GM18508 (cell line): ENCODE measurements at regions not wholly inside any gene's neighbourhood (a gene's known extent, or its start where the extent isn't known, plus 50 kb on each side); places are given as distances from the start of the nearest gene placed in this dataset.
"Not testable (repeated sequence)": the region's sequence is repeated elsewhere in the genome, so short reads cannot be mapped to it uniquely, and the experiment has no call there.

Experiments
- ATAC-seq: cut with Tn5 transposase; IDR thresholded peaks from one replicate; pipeline ENCODE4 v1.9.1; 2021; ENCODE audit warnings: moderate number of reproducible peaks; ENCODE audit not compliant: insufficient read depth, unreplicated experiment

DNA sequence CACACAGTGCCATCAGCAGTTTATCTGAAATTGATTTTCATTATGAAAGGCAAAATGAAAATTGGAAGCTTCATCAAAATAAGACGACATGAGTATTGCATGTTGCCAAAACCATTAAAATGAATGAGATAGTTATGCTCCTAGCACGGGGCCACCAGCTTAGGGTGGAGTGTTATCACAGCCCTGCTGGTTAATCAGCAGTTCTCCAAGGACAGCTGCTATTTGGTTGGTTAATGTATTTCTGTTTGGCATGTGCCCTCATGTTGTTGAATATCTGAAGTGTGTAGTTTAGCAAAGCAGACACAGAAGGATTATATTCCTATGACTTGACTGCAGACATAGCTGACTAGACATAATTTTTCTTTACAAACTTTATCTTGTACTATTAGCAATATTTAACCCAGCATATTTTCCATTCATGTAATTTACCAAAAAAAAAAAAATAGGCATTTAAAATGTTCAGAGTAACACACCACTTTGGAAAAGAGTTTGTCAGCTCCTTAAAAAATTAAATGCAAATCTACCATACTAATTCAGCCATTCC is 98.6 kb upstream of the PIK3R1 start:
- ATAC-seq, result no peak

DNA sequence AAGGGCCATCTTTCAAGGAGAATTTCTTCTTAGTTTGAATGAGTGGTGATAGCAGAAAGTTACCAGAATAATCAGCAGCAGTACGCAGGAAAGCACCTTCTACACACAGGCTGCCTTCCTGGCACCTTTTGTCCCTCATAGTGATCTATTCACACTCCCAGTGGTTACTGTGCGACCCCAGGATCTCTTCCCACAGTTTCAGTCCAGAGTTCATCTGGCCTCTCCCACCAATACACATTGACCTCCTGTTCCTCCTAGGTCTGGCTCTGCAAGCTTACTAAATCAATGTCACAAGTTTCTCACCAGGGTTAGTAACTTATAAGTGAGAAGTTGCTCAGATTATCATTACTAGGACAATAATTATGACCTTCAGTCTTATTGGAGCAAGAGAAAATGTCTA is 99.1 kb upstream of the PIK3R1 start:
- no peak for ATAC-seq

DNA sequence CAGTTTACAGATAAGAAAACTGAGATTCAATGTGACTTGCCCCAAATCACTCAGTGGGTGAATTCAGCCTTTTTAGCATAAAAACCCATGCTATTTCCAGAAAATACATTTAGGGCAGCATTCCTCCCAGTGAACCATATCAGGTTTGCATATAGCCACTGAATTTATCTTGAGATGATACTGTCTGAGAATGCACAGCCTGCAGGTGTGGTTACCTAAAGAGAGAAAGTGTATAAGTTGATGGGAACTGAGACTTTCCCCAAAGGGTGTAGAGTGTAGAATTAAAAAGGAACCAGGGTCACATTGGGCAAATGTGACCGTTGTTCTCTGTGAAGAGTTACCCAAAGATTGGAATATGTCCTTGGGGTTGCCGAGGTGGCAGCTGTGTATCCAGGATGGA is 100.0 kb upstream of the PIK3R1 start:
- ATAC-seq, result no peak

DNA sequence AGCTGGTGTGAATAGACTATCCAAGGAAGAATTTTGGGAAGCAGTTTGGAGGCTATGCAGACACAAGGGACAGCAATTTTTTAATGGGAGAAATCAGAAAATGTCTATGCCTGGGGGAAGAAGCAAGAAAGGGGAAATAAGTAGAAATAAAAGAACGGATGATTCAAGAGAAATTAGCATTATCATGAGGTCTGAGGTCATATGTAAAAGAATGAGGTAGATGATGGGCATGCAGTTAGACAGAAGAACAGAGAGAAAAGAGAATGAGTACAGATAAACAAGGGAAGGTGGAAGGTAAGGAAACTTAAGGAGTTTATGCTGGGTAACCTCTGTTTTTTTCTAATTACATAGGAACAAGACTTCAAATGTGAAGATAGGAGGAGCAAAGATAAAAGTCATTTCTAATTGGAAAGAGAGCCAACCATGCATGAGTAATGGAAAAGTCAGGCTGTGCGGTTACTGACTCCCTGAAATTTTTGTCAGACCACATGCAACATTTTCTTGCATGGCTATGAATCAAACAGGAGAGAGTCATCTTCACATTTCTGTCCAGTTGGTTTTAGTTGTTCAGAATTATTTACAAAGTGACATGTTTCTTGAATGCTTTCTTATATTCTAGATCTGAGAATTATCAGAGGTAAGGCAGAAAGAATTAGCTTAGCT is 101.0 kb upstream of the PIK3R1 start:
- no peak for ATAC-seq

DNA sequence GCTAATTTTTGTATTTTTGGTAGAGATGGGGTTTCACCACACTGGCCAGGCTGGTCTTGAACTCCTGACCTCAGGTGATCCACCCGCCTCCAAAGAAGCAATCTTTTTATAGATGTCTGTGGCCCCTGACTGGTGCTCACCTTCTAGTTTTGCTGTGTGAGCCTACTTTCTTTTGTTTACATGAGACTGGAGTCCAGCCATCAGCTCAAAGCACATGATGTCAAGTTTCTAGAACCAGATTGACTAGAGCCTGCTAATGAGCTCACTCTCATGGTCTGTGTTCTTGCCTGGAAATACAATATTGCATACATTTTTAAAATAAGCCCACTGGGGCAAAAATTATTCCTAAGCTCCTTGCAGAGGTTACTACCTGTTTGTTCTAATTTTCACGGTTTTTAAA is 102.9 kb upstream of the PIK3R1 start:
- ATAC-seq, result no peak

DNA sequence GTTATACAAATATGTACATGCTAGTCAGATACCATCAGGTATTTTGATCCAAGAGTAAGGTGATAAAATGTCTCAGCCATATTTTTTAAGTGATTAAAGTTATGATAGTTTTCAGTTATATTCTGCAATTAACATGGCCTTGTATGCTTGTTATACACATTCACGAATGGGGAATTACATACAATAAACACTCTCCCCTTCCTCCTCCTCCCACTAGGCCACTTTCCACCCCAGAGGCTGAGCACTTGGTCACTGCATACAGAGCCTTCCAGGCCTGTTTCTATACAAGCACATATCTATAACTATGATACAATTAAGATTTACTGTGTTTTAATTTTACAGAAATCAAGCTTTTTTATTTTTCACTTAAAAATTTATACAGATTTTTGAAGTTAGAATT is 104.7 kb upstream of the PIK3R1 start:
- no peak for ATAC-seq

DNA sequence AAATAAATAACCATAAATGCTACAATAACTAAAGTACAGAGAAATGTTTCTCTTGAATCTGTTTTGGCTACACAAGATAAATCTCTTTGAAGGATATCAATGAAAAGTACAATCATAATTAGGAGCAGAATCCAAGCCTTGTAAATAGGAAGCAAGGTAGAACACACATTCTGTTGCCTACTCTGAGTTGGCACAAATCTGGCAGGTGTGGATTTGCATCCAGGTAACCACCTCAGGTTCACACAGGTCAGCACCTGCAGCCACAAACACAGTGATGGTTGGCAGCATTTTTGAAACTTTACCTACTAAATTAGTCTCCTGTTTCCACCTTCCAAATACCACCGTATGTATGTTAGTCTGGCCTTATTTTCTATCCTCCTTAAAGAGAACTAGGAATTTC is 105.3 kb upstream of the PIK3R1 start:
- no peak for ATAC-seq

DNA sequence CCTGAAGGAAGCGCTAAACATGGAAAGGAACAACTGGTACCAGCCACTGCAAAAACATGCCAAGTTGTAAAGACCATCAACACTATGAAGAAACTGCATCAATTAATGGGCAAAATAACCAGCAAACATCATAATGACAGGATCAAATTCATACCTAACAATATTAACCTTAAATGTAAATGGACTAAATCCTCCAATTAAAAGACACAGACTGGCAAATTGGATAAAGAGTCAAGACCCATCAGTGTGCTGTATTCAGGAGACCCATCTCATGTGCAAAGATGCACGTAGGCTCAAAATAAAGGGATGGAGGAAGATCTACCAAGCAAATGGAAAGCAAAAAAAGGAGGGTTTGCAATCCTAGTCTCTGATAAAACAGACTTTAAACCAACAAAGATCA is 111.3 kb upstream of the PIK3R1 start:
- not testable (repeated sequence) for ATAC-seq

DNA sequence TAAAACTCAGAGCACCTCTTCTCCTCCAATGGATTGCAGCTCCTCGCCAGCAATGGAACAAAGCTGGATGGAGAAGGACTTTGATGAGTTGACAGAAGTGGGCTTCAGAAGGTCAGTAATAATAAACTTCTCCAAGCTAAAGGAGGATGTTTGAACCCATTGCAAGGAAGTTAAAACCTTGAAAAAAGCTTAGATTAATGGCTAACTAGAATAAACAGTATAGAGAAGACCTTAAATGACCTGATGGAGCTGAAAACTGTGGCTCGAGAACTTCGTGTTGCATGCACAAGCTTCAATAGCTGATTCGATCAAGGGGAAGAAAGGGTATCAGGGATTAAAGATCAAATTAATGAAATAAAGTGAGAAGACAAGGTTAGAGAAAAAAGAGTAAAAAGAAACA is 112.3 kb upstream of the PIK3R1 start:
- not testable (repeated sequence) for ATAC-seq

DNA sequence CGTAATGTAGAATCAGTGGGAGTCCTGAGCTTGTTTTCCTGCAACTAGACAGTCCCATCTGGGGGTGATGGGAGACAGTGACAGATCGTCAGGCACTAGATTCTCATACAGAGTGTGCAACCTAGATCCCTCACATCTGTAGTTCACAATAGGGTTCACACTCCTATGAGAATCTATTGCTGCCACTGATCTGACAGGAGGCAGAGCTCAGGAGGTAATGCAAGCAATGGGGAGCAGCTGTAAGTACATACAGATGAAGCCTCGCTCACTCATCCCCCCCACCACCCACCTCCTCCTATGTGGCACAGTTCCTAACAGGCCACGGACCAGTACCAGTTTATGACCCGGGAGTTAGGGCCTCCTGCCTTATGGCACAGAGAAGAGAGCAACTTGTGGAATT is 116.2 kb upstream of the PIK3R1 start:
- no peak for ATAC-seq

DNA sequence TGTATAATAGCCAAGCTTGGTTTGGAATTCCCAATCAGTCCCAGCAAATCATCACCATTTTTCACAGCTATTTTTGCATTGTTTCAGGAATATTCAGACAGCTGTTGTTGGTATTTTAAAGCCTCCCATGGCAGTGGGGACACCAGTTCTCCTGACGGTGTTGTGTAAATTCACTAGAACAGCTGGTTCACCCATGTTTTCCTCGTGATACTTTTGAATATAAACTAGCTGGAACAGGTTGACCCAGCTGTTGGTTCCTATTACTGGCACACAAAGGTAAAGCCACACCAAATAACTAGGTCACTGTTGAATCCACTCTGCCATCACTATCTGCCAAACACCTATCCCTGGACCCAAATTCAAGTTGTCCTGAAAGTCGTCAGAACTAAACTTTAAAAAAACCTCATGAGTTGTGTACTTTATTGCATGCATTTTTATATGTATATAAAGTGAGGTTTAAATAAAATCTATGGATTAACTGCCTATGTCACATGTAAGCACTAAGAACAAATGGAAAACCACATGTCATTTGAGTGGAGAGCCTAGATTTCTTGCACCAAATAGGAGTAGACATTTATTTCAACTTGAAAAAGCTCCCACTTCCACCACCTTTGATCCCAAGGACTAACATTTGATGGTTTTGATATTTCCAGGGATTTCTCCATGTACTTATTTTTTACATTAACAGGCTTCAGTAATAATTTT is 121.9 kb upstream of the PIK3R1 start:
- no peak for ATAC-seq

DNA sequence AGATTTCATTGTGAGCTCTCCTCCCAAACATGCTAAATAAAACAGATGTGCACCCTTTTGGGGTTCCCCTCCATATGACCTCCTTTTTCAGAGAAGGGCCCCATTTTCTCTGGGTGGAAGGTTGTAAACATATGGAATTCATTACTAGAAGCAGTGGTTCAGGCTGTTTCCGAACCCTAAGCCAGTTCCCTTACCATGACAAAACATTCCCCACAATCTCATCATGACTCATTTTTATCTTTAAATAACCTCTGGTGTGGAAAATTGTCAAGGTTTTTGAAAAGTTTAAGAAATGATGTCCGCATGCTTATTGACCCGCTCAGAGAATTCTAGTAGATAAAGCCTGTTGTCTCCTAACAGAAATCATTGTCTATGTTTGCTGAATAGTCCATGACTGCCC is 127.3 kb upstream of the PIK3R1 start:
- ATAC-seq, result no peak

DNA sequence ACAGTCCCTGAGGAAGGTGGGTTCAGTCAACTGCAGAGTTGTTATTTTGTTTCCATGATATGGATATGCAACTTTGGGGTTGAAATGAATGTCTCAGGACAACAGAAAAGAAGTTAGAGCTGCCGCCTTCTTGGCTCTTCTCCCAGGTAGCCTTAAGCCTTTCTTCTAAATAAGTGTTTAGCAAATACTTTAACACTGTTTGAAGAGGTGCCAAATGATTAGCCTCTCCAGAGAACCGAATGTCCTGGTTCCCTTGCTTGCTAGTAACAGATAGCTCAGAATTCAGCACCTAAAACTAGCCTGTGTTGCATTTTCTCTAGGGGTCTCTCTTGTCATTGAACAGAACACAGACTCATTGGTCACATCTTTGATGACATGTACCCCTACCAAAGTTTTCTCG is 127.7 kb upstream of the PIK3R1 start:
- ATAC-seq, result no peak

DNA sequence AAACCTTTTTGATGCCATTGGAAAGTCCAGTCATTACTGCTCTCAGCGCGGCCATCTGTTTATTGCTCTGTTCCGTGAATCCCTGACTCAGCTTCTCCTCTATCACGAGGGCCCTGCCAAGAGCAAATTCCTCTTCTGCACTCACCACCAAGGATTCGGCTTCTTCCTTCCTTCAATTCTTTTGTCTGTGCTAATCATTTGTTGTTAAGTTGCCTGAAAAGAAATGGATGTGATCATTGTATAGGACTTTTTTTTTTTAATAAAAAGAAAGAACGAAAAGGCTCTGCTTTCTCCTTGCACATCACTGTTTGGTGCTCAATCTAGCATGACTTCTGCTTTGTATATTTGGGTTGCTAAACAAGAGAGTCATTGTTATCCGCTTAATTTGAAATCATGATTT is 128.7 kb upstream of the PIK3R1 start:
- ATAC-seq, result no peak

DNA sequence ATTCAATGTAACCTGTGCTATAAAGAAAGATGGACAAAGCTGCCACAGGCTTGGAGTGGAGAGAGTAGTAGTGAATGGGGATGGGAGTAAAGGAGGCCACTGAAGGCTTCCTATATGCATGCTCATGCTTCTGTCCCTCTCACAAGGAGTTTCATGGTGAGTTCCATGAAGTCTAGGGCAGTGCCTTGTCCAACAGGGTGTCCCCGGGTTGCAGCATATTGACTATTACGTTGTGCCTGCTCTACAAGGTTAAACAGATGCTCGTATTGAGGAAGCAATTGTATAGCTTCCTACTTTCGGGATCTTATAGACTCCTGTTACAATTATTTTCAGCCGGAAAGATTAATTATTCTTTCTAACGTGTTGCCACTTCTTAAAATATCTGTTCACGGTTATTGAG is 129.1 kb upstream of the PIK3R1 start:
- ATAC-seq, result no peak

DNA sequence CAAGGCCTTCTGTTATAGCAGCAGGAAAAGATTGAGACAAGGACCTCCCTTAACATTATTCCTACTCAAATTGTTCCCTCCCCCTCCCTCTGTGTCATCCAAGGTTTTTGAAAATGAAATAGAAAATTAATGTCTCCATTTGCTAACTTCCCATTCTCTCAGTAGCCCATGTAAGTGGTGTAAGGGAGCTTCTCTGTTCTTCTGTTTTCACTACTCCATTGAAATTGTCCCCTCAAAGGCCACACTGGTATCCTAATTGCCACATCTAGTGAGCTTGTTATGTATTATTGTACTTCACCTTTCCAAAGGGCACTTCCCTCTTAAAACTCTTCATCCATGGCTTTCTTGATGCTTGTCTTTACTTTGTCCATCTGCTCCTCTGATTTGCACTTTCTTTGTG is 131.2 kb upstream of the PIK3R1 start:
- no peak for ATAC-seq

DNA sequence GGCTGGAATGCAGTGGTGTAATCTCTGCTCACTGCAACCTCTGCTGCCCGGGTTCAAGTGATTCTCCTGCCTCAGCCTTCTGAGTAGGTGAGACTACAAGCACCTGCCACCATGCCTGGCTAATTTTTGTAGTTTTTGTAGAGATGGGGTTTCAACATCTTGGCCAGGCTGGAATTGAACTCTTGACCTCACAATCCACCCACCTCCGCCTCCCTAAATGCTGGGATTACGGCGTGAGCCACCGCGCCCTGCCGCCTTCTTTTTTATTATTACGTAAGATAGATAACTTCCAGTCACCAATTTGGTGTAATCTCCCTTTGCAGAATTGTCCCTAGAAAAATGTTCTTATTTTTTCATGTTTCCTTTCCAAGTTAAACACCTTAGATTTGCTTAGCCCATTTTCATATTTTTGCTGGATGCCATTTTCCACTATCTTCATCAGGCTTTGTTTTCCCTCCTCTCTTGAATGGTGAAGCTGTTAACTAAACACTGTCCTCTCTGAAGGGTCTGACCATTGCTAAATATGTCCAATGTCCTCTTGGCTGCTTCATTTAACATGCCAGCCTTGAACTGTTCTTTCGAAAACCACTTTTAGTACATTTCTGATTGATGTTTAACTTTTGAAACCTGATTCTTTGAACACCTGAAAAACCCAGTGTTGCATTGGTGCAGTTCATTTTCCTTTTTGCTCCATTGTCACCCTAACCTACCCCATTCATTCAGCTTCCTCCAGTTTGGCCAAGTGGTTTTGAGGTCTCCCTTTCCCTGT is 135.1 kb upstream of the PIK3R1 start:
- no peak for ATAC-seq

DNA sequence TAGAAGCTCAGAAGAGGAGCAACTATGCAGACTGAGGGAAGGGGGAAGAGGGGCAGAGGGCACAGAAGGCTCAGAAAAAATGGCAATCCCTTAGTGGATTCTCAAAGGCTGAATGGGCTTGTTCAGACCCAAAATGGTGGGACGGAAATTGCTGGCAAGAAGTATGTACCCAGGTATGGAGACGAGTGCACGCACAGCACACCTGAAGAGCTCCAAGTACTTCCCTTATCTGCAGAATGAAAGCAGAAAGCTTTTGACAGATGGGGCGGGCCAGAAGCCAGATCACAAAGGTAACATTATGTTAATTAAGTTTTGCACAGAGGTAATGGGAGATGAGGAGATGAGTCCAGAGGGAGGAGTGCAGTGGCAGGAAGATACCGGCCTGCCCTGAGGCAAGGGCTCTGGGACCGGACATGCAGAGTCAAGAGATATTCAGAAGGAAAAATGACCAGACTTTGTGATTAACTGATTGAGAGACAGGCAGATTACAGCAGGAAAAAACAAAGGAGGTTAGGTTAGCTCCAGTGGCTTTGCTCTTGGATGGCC is 138.1 kb upstream of the PIK3R1 start:
- no peak for ATAC-seq

DNA sequence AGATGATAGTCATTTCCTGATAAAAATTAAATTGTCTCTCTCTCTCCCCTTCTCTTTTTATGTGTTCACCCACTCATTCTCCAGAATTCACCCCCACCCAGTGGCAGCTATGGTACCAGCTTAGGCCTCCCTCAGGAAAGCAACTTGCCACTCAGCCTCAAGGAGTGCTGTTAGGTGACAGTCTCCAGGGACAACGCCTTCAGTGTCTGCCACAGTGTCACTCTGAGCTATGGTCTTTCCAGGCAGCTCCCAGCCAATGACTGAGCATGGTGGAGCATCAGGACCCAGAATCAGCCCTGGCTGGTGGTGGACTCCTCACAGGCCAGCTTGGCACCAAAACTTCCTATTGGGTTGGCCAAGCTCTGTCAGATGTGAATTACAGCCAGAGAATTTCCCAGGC is 140.9 kb upstream of the PIK3R1 start:
- no peak for ATAC-seq

DNA sequence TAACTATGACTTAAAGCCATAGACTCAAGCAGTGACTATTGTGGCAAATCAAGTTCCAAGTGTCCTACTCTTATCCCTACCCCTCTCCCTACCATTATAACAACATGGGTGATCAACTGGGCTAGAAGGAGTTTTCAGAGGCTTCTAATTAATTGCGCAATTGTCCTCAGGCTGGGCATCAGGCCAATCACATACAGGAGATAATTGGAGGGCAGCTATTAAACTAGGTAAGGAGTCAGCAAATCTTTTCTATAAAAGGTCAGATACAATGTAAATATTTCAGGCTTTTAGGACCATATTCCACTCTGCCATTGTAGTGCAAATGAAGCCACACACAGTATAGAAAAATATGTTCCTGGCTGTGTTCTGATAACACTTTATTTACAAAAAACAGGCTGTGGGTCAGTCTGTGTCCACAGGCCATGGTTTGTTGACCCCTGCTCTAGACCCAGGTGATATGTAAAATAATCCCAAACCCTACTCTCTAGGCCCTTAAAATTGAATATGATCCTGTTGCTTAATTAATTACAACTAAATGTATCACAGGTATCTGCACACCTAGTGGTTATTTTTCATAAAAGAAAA is 141.4 kb upstream of the PIK3R1 start:
- ATAC-seq, result no peak

DNA sequence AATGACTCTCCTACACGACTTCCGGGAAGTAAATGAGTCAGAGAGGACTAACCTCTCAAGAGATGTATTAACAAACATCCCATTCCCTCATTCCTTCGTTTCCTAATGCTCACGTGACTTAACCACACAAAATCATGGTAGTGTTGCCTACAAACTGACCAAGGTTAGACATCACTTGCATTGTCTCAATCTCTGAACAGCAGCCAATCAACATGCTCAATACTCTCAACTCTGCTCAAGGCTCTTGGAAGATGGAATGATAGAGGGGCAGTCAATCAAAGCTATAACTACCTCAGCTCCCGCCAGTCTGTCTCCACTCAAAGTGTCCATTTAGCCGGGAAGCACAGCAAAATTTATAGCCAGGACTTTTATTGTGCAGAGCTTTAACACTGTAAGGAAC is 143.8 kb upstream of the PIK3R1 start:
- ATAC-seq, result no peak
